Kidney (tissue), 13 donors: ENCODE measurements at regions not wholly inside any gene's neighbourhood (a gene's known extent, or its start where the extent isn't known, plus 50 kb on each side); places are given as distances from the start of the nearest gene placed in this dataset.

Experiments
- DNase-seq, 5 donors: peaks; one replicate each; pipeline ENCODE4 v3.0.0-alpha.2; 2013 to 2020
- FAIRE-seq: peaks from 2 replicates; lab custom pipeline; 2012; peaks lifted over from hg19 to GRCh38; lab: Jason Lieb, UNC
- H3K27ac ChIP-seq, 2 donors: one replicate each; pipeline ENCODE4 v1.7.0; 2013; ENCODE audit warnings: low read depth in 2 of 2, low read length in 2 of 2, inconsistent platforms in 1 of 2
- H3K27me3 ChIP-seq: one replicate; pipeline ENCODE4 v1.7.1; 2013; ENCODE audit warnings: low read length, inconsistent platforms; ENCODE audit not compliant: control insufficient read depth, insufficient read depth
- H3K36me3 ChIP-seq, 3 donors: one replicate each; pipeline versions ENCODE4 v1.7.0 to v1.7.1; 2013; ENCODE audit warnings: low read length in 3 of 3, control low read depth in 1 of 3, inconsistent platforms in 1 of 3; ENCODE audit not compliant: insufficient read depth in 3 of 3, control insufficient read depth in 2 of 3
- H3K4me1 ChIP-seq, 3 donors: one replicate each; pipeline versions ENCODE4 v1.7.0 to v1.7.1; 2013; ENCODE audit warnings: low read length in 3 of 3, inconsistent platforms in 1 of 3, low read depth in 1 of 3; ENCODE audit not compliant: control insufficient read depth in 2 of 3, insufficient read depth in 2 of 3
- H3K4me3 ChIP-seq, 3 donors: one replicate each; pipeline versions ENCODE4 v1.7.0 to v1.8.1; 2013; ENCODE audit warnings: low read length in 3 of 3, control low read depth in 1 of 3, inconsistent platforms in 1 of 3
- H3K9ac ChIP-seq, 3 donors: one replicate each; pipeline versions ENCODE4 v1.7.0 to v1.7.1; 2013; ENCODE audit warnings: low read length in 3 of 3, control low read depth in 1 of 3, inconsistent platforms in 1 of 3
- H3K9me3 ChIP-seq, 3 donors: one replicate each; pipeline versions ENCODE4 v1.7.0 to v1.7.1; 2013; ENCODE audit warnings: low read length in 3 of 3, control low read depth in 1 of 3, inconsistent platforms in 1 of 3; ENCODE audit not compliant: control insufficient read depth in 2 of 3, insufficient read depth in 1 of 3
- intact Hi-C: fragments of 100-400 bp; cut with DNase I; formaldehyde crosslinking; loops from one replicate; pipeline ENCODE4 v1.11.1; 2022
- TF ChIP-seq, protein P1 (sequence below): IDR thresholded peaks from 3 replicates; pipeline ENCODE4 v1.5.1; 2012; ENCODE audit warnings: mild to moderate bottlenecking, moderate library complexity, borderline replicate concordance; ENCODE audit not compliant: insufficient read depth; ENCODE audit errors: extremely low read depth
- donor health status: control.
- donor health status: control.
- donor health status: control.
- donor health status: control.
- donor health status: control.
- donor health status: DM: yes; HTN: yes; CAD: no.
- donor health status: Normal renal cell carcinoma (clear cell type).

DNA sequence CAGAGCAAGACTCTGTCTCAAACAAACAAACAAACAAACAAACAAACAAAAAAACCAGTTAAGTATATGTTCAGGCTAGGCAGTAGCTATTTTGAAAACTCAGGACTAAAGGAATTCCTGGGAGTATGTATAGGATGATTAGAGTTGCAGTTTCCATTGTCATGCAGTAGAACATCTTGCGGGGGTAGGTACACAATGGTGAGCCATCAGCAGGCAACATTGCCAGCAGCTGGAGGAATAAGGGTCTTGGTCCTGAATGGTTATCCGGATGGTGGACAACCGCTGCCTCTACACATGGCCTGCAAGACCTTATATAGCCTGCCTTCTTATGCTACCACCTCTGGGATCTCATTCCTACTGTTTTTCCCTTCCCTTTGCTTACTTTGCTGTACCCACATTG is 297.5 kb downstream of the SOX4 start:
- H3K36me3 ChIP-seq, result no peaks in the 10 kb centered on the region
- intact Hi-C loops, result no loop called here
- no peaks in the 10 kb centered on the region for H3K9me3 ChIP-seq
- H3K4me1 ChIP-seq, result peaks cover 6 to 12% (median 8%) of the 10 kb centered on the region in 3 donors
- H3K27me3 ChIP-seq, result no peaks in the 10 kb centered on the region
- TF ChIP-seq, protein P1, sequence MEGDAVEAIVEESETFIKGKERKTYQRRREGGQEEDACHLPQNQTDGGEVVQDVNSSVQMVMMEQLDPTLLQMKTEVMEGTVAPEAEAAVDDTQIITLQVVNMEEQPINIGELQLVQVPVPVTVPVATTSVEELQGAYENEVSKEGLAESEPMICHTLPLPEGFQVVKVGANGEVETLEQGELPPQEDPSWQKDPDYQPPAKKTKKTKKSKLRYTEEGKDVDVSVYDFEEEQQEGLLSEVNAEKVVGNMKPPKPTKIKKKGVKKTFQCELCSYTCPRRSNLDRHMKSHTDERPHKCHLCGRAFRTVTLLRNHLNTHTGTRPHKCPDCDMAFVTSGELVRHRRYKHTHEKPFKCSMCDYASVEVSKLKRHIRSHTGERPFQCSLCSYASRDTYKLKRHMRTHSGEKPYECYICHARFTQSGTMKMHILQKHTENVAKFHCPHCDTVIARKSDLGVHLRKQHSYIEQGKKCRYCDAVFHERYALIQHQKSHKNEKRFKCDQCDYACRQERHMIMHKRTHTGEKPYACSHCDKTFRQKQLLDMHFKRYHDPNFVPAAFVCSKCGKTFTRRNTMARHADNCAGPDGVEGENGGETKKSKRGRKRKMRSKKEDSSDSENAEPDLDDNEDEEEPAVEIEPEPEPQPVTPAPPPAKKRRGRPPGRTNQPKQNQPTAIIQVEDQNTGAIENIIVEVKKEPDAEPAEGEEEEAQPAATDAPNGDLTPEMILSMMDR, result no peak
- H3K4me3 ChIP-seq, result no peak overlapping the region
- no peak overlapping the region for H3K27ac ChIP-seq
- no peak overlapping the region for H3K9ac ChIP-seq
- DNase-seq (no peak), FAIRE-seq (no peak)

DNA sequence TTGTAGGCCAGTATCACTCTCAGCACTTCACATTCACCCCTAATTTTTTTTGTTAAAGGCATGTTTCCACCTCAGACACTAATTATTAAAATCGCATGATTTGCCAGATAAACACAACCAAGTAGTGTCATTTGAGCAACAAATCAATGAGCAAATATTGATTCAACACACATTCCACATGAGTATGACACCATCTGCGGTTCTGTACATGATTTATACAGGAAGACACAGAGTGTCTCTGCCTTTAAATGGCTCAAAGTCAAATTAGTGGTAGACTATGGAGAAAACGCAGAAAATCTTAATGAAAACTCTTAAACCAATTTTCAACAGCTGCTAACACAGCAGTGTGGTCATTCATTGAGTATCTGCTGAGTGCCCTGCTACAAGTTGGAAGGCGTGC is 300.2 kb downstream of the SOX4 start:
- intact Hi-C loops, result no loop called here

DNA sequence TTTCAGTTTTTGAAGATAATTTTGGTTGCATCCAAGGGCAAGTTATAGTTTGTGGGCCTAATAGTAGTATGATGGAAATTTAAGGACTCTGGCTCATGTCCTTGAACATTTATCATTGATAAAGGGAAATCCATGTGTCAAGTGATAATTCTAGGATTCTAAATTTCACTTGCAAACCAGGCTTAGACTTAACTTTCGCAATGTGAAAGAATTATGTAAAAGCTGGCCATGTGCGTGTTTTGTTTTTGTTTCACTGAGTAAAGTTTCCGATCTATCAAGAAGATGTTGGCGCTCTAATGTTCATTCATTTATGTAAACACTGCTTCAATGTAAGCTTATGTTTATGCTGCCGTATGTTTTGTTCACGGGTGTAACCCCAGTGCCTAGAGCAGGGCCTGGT is 302.0 kb downstream of the SOX4 start:
- TF ChIP-seq, protein P1, result no peak
- intact Hi-C loops, result no loop called here
- Histone ChIP-seq H3K9me3 (no peaks in the 10 kb centered on the region), H3K27ac (no peak overlapping the region), H3K36me3 (no peaks in the 10 kb centered on the region), H3K27me3 (no peaks in the 10 kb centered on the region), H3K9ac (no peak overlapping the region), H3K4me3 (no peak overlapping the region), H3K4me1 (no peaks in the 10 kb centered on the region)
- DNase-seq, result no peak
- FAIRE-seq, result no peak

More for the DNA sequence above, 300.2 kb downstream of the SOX4 start:
- TF ChIP-seq, protein P1, result no peak
- Histone ChIP-seq H3K27me3 (no peaks in the 10 kb centered on the region), H3K27ac (no peak overlapping the region), H3K4me1 (no peaks in the 10 kb centered on the region), H3K9me3 (no peaks in the 10 kb centered on the region), H3K4me3 (no peak overlapping the region), H3K36me3 (no peaks in the 10 kb centered on the region), H3K9ac (no peak overlapping the region)
- DNase-seq (no peak), FAIRE-seq (no peak)
